A172 (cell line): ENCODE measurements at regions not wholly inside any gene's neighbourhood (a gene's known extent, or its start where the extent isn't known, plus 50 kb on each side); places are given as distances from the start of the nearest gene placed in this dataset.

Experiments used
- DNase-seq: peaks from one replicate; pipeline ENCODE4 v3.0.0-alpha.2; 2015; ENCODE audit warnings: low spot score

- no peak for DNase-seq
These were observed 190.3 kb downstream of the ARL4C start for GRCh38 chr2:234306426-234307173.

- DNase-seq, result no peak
These were observed 191.0 kb downstream of the ARL4C start for GRCh38 chr2:234305846-234306245.

- DNase-seq, result peak; percentile 46
These were observed 191.9 kb downstream of the ARL4C start for GRCh38 chr2:234304950-234305349.

GRCh38 chr2:234302664-234302991 is 194.3 kb downstream of the ARL4C start:
- DNase-seq, result no peak

GRCh38 chr2:234300932-234301823 is 195.7 kb downstream of the ARL4C start:
- no peak for DNase-seq

- DNase-seq, result no peak
These were observed 196.4 kb downstream of the ARL4C start for GRCh38 chr2:234300391-234300925.

GRCh38 chr2:234298918-234299317 is 198.0 kb downstream of the ARL4C start:
- no peak for DNase-seq

- DNase-seq, result no peak
These were observed 199.9 kb downstream of the ARL4C start for GRCh38 chr2:234296991-234297390.

GRCh38 chr2:234293973-234294372 is 202.9 kb downstream of the ARL4C start:
- DNase-seq, result peak; percentile 57

GRCh38 chr2:234292962-234293243 is 204.0 kb downstream of the ARL4C start:
- no peak for DNase-seq

- peak; percentile 93 for DNase-seq
These were observed 204.5 kb downstream of the ARL4C start for GRCh38 chr2:234292205-234292961.

- DNase-seq, result peak; percentile 97
These were observed 205.1 kb downstream of the ARL4C start for GRCh38 chr2:234291765-234292204.

- peak; percentile 74 for DNase-seq
These were observed 206.2 kb downstream of the ARL4C start for GRCh38 chr2:234290671-234291070.

GRCh38 chr2:234289834-234290590 is 206.9 kb downstream of the ARL4C start:
- DNase-seq, result peak; percentile 76

- DNase-seq, result peak; percentile 61
These were observed 207.9 kb downstream of the ARL4C start for GRCh38 chr2:234288974-234289455.

GRCh38 chr2:234287650-234288049 is 209.2 kb downstream of the ARL4C start:
- DNase-seq, result no peak

- peak; percentile 70 for DNase-seq
These were observed 209.9 kb downstream of the ARL4C start for GRCh38 chr2:234286956-234287355.

- peak; percentile 96 for DNase-seq
These were observed 210.7 kb downstream of the ARL4C start for GRCh38 chr2:234286118-234286598.

GRCh38 chr2:234285541-234285940 is 211.3 kb downstream of the ARL4C start:
- DNase-seq, result no peak

GRCh38 chr2:234279637-234280036 is 217.2 kb downstream of the ARL4C start:
- DNase-seq, result no peak
